ENCODE measurements at regions not wholly inside any gene's neighbourhood (a gene's known extent, or its start where the extent isn't known, plus 50 kb on each side); places are given as distances from the start of the nearest gene placed in this dataset.
"Not testable (repeated sequence)": the region's sequence is repeated elsewhere in the genome, so short reads cannot be mapped to it uniquely, and the experiment has no call there.

GRCh38 chr17:30719131-30719973 lies 105.1 kb downstream of the CRLF3 start:
- DNase-seq (ENCODE audit: extremely low spot score), result peak; percentile 29
- POLR2A ChIA-PET, result interaction anchor here (1.2 kb wide), 1 partner anchor 242 kb away, joined by 3 read pairs; the partner anchor contains the start of gene GOSR1
- 0 out of 2 replicates have a peak, but pooled peaks have one; percentile 38 for TF ChIP-seq FOXM1 (IDR thresholded peaks at IDR 0.05; ENCODE audit: borderline replicate concordance)
- CTCF ChIA-PET, result interaction anchor here (0.6 kb wide), 2 partner anchors 288 to 392 kb away, joined by 3 to 4 read pairs; no protein-coding TSS in a partner anchor

- ChIA-PET CTCF (interaction anchor here (0.6 kb wide), 1 partner anchor 289 kb away, joined by 4 read pairs; no protein-coding TSS in a partner anchor), POLR2A (interaction anchor here (1.2 kb wide), 1 partner anchor 241 kb away, joined by 3 read pairs; the partner anchor contains the start of gene GOSR1)
- DNase-seq (ENCODE audit: extremely low spot score), result not testable (repeated sequence)
Observed at GRCh38 chr17:30718691-30719090, 105.8 kb downstream of the CRLF3 start.

- CTCF ChIA-PET; DNase-seq (ENCODE audit: extremely low spot score): not testable (repeated sequence)
- POLR2A ChIA-PET, result interaction anchor here (1.2 kb wide), 1 partner anchor 241 kb away, joined by 3 read pairs; the partner anchor contains the start of gene GOSR1
Observed at GRCh38 chr17:30718099-30718447, 106.4 kb downstream of the CRLF3 start.

- ChIA-PET POLR2A (interaction anchor here (1.7 kb wide), 1 partner anchor 114 kb away, joined by 4 read pairs; the partner anchor contains the start of gene ATAD5), CTCF (interaction anchor here (0.6 kb wide), 1 partner anchor 253 kb away, joined by 3 read pairs; no protein-coding TSS in a partner anchor)
- DNase-seq (ENCODE audit: extremely low spot score), result no peak
- TF ChIP-seq FOXA1 (IDR thresholded peaks at IDR 0.05) (no peak), HDGF (IDR thresholded peaks at IDR 0.05; ENCODE audit: borderline replicate concordance) (no peak), ELF4 (IDR thresholded peaks at IDR 0.05) (no peak), BHLHE40 (IDR thresholded peaks at IDR 0.05; ENCODE audit: borderline replicate concordance) (no peak), SUZ12 (IDR thresholded peaks at IDR 0.05) (no peak), NFRKB (IDR thresholded peaks at IDR 0.05) (no peak), FOXK2 (IDR thresholded peaks at IDR 0.05) (no peak), FOXM1 (IDR thresholded peaks at IDR 0.05; ENCODE audit: borderline replicate concordance) (no peak), ARNT (IDR thresholded peaks at IDR 0.05) (no peak), PKNOX1 (IDR thresholded peaks at IDR 0.05) (no peak), ZNF384 (IDR thresholded peaks at IDR 0.05) (no peak), TARDBP (IDR thresholded peaks at IDR 0.05) (no peak), CTBP1 (IDR thresholded peaks at IDR 0.05; ENCODE audit: borderline replicate concordance) (no peak), LEF1 (IDR thresholded peaks at IDR 0.05; ENCODE audit: borderline replicate concordance) (no peak), L3MBTL2 (conservative IDR thresholded peaks at IDR 0.05) (no peak), SP1 (IDR thresholded peaks at IDR 0.05) (no peak)
Observed at GRCh38 chr17:30717291-30718098, 107.0 kb downstream of the CRLF3 start.

GRCh38 chr17:30716461-30717290 lies 107.8 kb downstream of the CRLF3 start:
- ChIA-PET POLR2A (interaction anchor here (1.7 kb wide), 1 partner anchor 115 kb away, joined by 4 read pairs; the partner anchor contains the start of gene ATAD5), CTCF (interaction anchor here (0.6 to 1.2 kb wide), 2 partner anchors 17 to 254 kb away, joined by 3 read pairs; no protein-coding TSS in a partner anchor)
- no peak for TF ChIP-seq TARDBP (IDR thresholded peaks at IDR 0.05)
- no peak for TF ChIP-seq ELF4 (IDR thresholded peaks at IDR 0.05)
- TF ChIP-seq L3MBTL2 (conservative IDR thresholded peaks at IDR 0.05), result no peak
- no peak for TF ChIP-seq CTBP1 (IDR thresholded peaks at IDR 0.05; ENCODE audit: borderline replicate concordance)
- TF ChIP-seq SP1 (IDR thresholded peaks at IDR 0.05), result no peak
- TF ChIP-seq NFRKB (IDR thresholded peaks at IDR 0.05), result no peak
- TF ChIP-seq FOXA1 (IDR thresholded peaks at IDR 0.05), result no peak
- no peak for DNase-seq (ENCODE audit: extremely low spot score)

GRCh38 chr17:30714825-30715622 lies 109.5 kb downstream of the CRLF3 start:
- DNase-seq (ENCODE audit: extremely low spot score), result peak; percentile 27
- POLR2A ChIA-PET, result not testable (repeated sequence)
- CTCF ChIA-PET, result interaction anchor here (0.6 to 1.2 kb wide), 3 partner anchors 11 to 19 kb away, joined by 3 to 7 read pairs (median 3); no protein-coding TSS in a partner anchor

GRCh38 chr17:30713805-30714204 lies 110.7 kb downstream of the CRLF3 start:
- POLR2A ChIA-PET, result interaction anchor here (1.0 kb wide), 1 partner anchor 111 kb away, joined by 3 read pairs; the partner anchor contains the start of gene CRLF3
- CTCF ChIA-PET; DNase-seq (ENCODE audit: extremely low spot score): not testable (repeated sequence)

GRCh38 chr17:30712859-30713258 lies 111.6 kb downstream of the CRLF3 start:
- DNase-seq (ENCODE audit: extremely low spot score); CTCF ChIA-PET: not testable (repeated sequence)
- POLR2A ChIA-PET, result interaction anchor here (1.0 kb wide), 1 partner anchor 112 kb away, joined by 3 read pairs; the partner anchor contains the start of gene CRLF3

- CTCF ChIA-PET; DNase-seq (ENCODE audit: extremely low spot score); POLR2A ChIA-PET: not testable (repeated sequence)
Observed at GRCh38 chr17:30711626-30712507, 112.6 kb downstream of the CRLF3 start.

- DNase-seq (ENCODE audit: extremely low spot score); POLR2A ChIA-PET; CTCF ChIA-PET: not testable (repeated sequence)
Observed at GRCh38 chr17:30711176-30711575, 113.3 kb downstream of the CRLF3 start.
